ENCODE measurements at regions not wholly inside any gene's neighbourhood (a gene's known extent, or its start where the extent isn't known, plus 50 kb on each side); places are given as distances from the start of the nearest gene placed in this dataset.
"Not testable (repeated sequence)": the region's sequence is repeated elsewhere in the genome, so short reads cannot be mapped to it uniquely, and the experiment has no call there.

GRCh38 chr3:86887876-86888275, 103.1 kb downstream of the VGLL3 start:
- Mint-ChIP-seq H3K27me3 (ENCODE audit: low read depth, poor library complexity) (peaks cover 2% of the 10 kb centered on the region), H3K36me3 (ENCODE audit: low read depth) (no peaks in the 10 kb centered on the region), H3K27ac (no peak overlapping the region), H3K9me3 (no peaks in the 10 kb centered on the region), H3K4me1 (peaks cover 4% of the 10 kb centered on the region), H3K4me3 (no peak overlapping the region)
- TF ChIP-seq CTCF (IDR thresholded peaks at IDR 0.05) = no peak
- no peak for DNase-seq

- H3K27me3 Mint-ChIP-seq (ENCODE audit: low read depth, poor library complexity) = peaks cover 4% of the 10 kb centered on the region
- H3K27ac Mint-ChIP-seq = no peak overlapping the region
- no peaks in the 10 kb centered on the region for H3K36me3 Mint-ChIP-seq (ENCODE audit: low read depth)
- no peak for TF ChIP-seq CTCF (IDR thresholded peaks at IDR 0.05)
- H3K4me1 Mint-ChIP-seq = no peaks in the 10 kb centered on the region
- H3K9me3 Mint-ChIP-seq = no peaks in the 10 kb centered on the region
- no peak for DNase-seq
- H3K4me3 Mint-ChIP-seq = no peak overlapping the region
Measured at GRCh38 chr3:86880066-86880465, 110.9 kb downstream of the VGLL3 start.

- not testable (repeated sequence) for H3K4me3 Mint-ChIP-seq; H3K36me3 Mint-ChIP-seq (ENCODE audit: low read depth); H3K27ac Mint-ChIP-seq; H3K9me3 Mint-ChIP-seq; DNase-seq; H3K4me1 Mint-ChIP-seq; H3K27me3 Mint-ChIP-seq (ENCODE audit: low read depth, poor library complexity)
Measured at GRCh38 chr3:86876504-86877181, 114.3 kb downstream of the VGLL3 start.

- not testable (repeated sequence) for H3K4me1 Mint-ChIP-seq; H3K27me3 Mint-ChIP-seq (ENCODE audit: low read depth, poor library complexity); DNase-seq; H3K36me3 Mint-ChIP-seq (ENCODE audit: low read depth); H3K27ac Mint-ChIP-seq; H3K9me3 Mint-ChIP-seq; H3K4me3 Mint-ChIP-seq
Measured at GRCh38 chr3:86874790-86875189, 116.2 kb downstream of the VGLL3 start.

- Mint-ChIP-seq H3K4me3 (no peak overlapping the region), H3K36me3 (ENCODE audit: low read depth) (no peaks in the 10 kb centered on the region), H3K27ac (no peak overlapping the region), H3K4me1 (no peaks in the 10 kb centered on the region), H3K9me3 (peaks cover 5% of the 10 kb centered on the region), H3K27me3 (ENCODE audit: low read depth, poor library complexity) (peaks cover 2% of the 10 kb centered on the region)
- TF ChIP-seq CTCF (IDR thresholded peaks at IDR 0.05) = no peak
- DNase-seq = no peak
Measured at GRCh38 chr3:86869566-86869965, 121.4 kb downstream of the VGLL3 start.

- no peaks in the 10 kb centered on the region for H3K4me1 Mint-ChIP-seq
- H3K9me3 Mint-ChIP-seq = peaks cover 4% of the 10 kb centered on the region
- no peak for DNase-seq
- TF ChIP-seq CTCF (IDR thresholded peaks at IDR 0.05) = no peak
- no peak overlapping the region for H3K27ac Mint-ChIP-seq
- H3K4me3 Mint-ChIP-seq = no peak overlapping the region
- H3K27me3 Mint-ChIP-seq (ENCODE audit: low read depth, poor library complexity) = peaks cover 6% of the 10 kb centered on the region
- no peaks in the 10 kb centered on the region for H3K36me3 Mint-ChIP-seq (ENCODE audit: low read depth)
Measured at GRCh38 chr3:86867982-86868381, 123.0 kb downstream of the VGLL3 start.

- no peak for DNase-seq
- Mint-ChIP-seq H3K4me1 (no peaks in the 10 kb centered on the region), H3K36me3 (ENCODE audit: low read depth) (no peaks in the 10 kb centered on the region), H3K27me3 (ENCODE audit: low read depth, poor library complexity) (peaks cover 3% of the 10 kb centered on the region), H3K9me3 (peaks cover 8% of the 10 kb centered on the region), H3K4me3 (no peak overlapping the region), H3K27ac (no peak overlapping the region)
- no peak for TF ChIP-seq CTCF (IDR thresholded peaks at IDR 0.05)
Measured at GRCh38 chr3:86865506-86865905, 125.4 kb downstream of the VGLL3 start.
